Activated naive CD4-positive, alpha-beta T cell treated with anti-CD3 and anti-CD28 coated beads, Interleukin-2, amount 50 U/mL, for 72 hours (primary cell): ENCODE measurements at regions not wholly inside any gene's neighbourhood (a gene's known extent, or its start where the extent isn't known, plus 50 kb on each side); places are given as distances from the start of the nearest gene placed in this dataset.

Source experiments
- ATAC-seq, 2 donors: fragments of 150-1000 bp; cut with Tn5 transposase; 2 replicates each; pipeline ENCODE4 v1.10.0; 2021; ENCODE audit warnings: mild to moderate bottlenecking in 2 of 2, moderate library complexity in 2 of 2
- DNase-seq, 2 donors: peaks; one replicate each; pipeline ENCODE4 v3.0.0; 2021 to 2022; ENCODE audit warnings: low spot score in 2 of 2
- H3K27ac Mint-ChIP-seq, 2 donors: one replicate each; pipeline ENCODE4 v1.8.0; 2022; ENCODE audit warnings: mild to moderate bottlenecking in 2 of 2, mixed read lengths in 2 of 2
- H3K36me3 Mint-ChIP-seq, 2 donors: one replicate each; pipeline ENCODE4 v1.8.0; 2022; ENCODE audit warnings: mixed read lengths in 2 of 2
- H3K9me3 Mint-ChIP-seq, 2 donors: one replicate each; pipeline ENCODE4 v1.8.0; 2022; ENCODE audit warnings: mixed read lengths in 2 of 2

GRCh38 chr14:62602712-62603111, 442.5 kb downstream of the KCNH5 start:
- H3K9me3 Mint-ChIP-seq: peaks cover 18% of the 10 kb centered on the region in 2 donors
- no peaks in the 10 kb centered on the region for H3K36me3 Mint-ChIP-seq
- H3K27ac Mint-ChIP-seq: no peak overlapping the region
- ATAC-seq (no peak), DNase-seq (no peak)

GRCh38 chr14:62604524-62604923, 440.7 kb downstream of the KCNH5 start:
- ATAC-seq: no peak
- peaks cover 17 to 19% of the 10 kb centered on the region in 2 donors for H3K9me3 Mint-ChIP-seq
- no peaks in the 10 kb centered on the region for H3K36me3 Mint-ChIP-seq
- no peak overlapping the region for H3K27ac Mint-ChIP-seq
- DNase-seq: no peak

- Mint-ChIP-seq H3K9me3 (peaks cover 0 to 14% of the 10 kb centered on the region in 2 donors), H3K36me3 (no peaks in the 10 kb centered on the region), H3K27ac (no peak overlapping the region)
- ATAC-seq (no peak), DNase-seq (no peak)
Measured at GRCh38 chr14:62614122-62614521, 431.1 kb downstream of the KCNH5 start.

- Mint-ChIP-seq H3K36me3 (no peaks in the 10 kb centered on the region), H3K27ac (no peak overlapping the region), H3K9me3 (peaks cover 2 to 14% of the 10 kb centered on the region in 2 donors)
- no peak for ATAC-seq
- DNase-seq: no peak
Measured at GRCh38 chr14:62616668-62617067, 428.6 kb downstream of the KCNH5 start.

- DNase-seq (no peak), ATAC-seq (no peak)
- Mint-ChIP-seq H3K27ac (peak overlapping the region in 1 of 2 donors; percentile 60), H3K9me3 (peaks cover 17 to 18% of the 10 kb centered on the region in 2 donors), H3K36me3 (peaks cover 0 to 4% of the 10 kb centered on the region in 2 donors)
Measured at GRCh38 chr14:62626416-62626815, 418.8 kb downstream of the KCNH5 start.

- DNase-seq (no peak), ATAC-seq (no peak)
- Mint-ChIP-seq H3K36me3 (peaks cover 0 to 4% of the 10 kb centered on the region in 2 donors), H3K9me3 (peaks cover 14 to 16% of the 10 kb centered on the region in 2 donors), H3K27ac (no peak overlapping the region)
Measured at GRCh38 chr14:62629176-62629725, 416.0 kb downstream of the KCNH5 start.

GRCh38 chr14:62631176-62631575, 414.1 kb downstream of the KCNH5 start:
- Mint-ChIP-seq H3K36me3 (peaks cover 0 to 4% of the 10 kb centered on the region in 2 donors), H3K27ac (no peak overlapping the region), H3K9me3 (peaks cover 10 to 18% of the 10 kb centered on the region in 2 donors)
- DNase-seq (no peak), ATAC-seq (no peak)

GRCh38 chr14:62632771-62633170, 412.5 kb downstream of the KCNH5 start:
- ATAC-seq (no peak), DNase-seq (no peak)
- Mint-ChIP-seq H3K9me3 (peaks cover 10 to 14% of the 10 kb centered on the region in 2 donors), H3K36me3 (peaks cover 0 to 10% of the 10 kb centered on the region in 2 donors), H3K27ac (no peak overlapping the region)

- DNase-seq: no peak
- H3K27ac Mint-ChIP-seq: no peak overlapping the region
- no peaks in the 10 kb centered on the region for H3K9me3 Mint-ChIP-seq
- H3K36me3 Mint-ChIP-seq: no peaks in the 10 kb centered on the region
- no peak for ATAC-seq
Measured at GRCh38 chr14:62645649-62646048, 399.6 kb downstream of the KCNH5 start.
